ENCODE measurements at regions not wholly inside any gene's neighbourhood (a gene's known extent, or its start where the extent isn't known, plus 50 kb on each side); places are given as distances from the start of the nearest gene placed in this dataset.

GRCh38 chr4:126647756-126648397 is 984.9 kb upstream of the INTU start:
- DNase-seq, result no peak

GRCh38 chr4:126658411-126658810 is 974.3 kb upstream of the INTU start:
- ATAC-seq (ENCODE audit: insufficient read depth, low read depth), result no peak
- Histone ChIP-seq H3K4me3 (ENCODE audit: low read depth in 1 of 2, low read length in 2 of 2) (no peak overlapping the region), H3K36me3 (ENCODE audit: insufficient read depth, low read length) (no peaks in the 10 kb centered on the region), H3K79me2 (ENCODE audit: insufficient read depth, low read length) (no peaks in the 10 kb centered on the region), H4K20me1 (ENCODE audit: insufficient read depth, low read length) (no peaks in the 10 kb centered on the region), H3K27ac (ENCODE audit: low read length) (no peak overlapping the region), H3K27me3 (ENCODE audit: insufficient read depth, low read length, poor library complexity) (no peaks in the 10 kb centered on the region), H2AFZ (ENCODE audit: low read depth, low read length) (no peak overlapping the region), H3K4me2 (ENCODE audit: insufficient read depth, low read length) (no peak overlapping the region), H3K4me1 (ENCODE audit: insufficient read depth, low read length) (no peaks in the 10 kb centered on the region), H3K9ac (ENCODE audit: low read depth, low read length) (no peak overlapping the region), H3K9me3 (ENCODE audit: insufficient read depth, low read length, severe bottlenecking) (no peaks in the 10 kb centered on the region)
- TF ChIP-seq CTCF (IDR thresholded peaks at IDR 0.05; ENCODE audit: borderline replicate concordance, extremely low read depth, low read length, poor library complexity, severe bottlenecking), result no peak
- no peak for TF ChIP-seq EZH2 (IDR thresholded peaks at IDR 0.05; ENCODE audit: borderline replicate concordance, low read depth, low read length, severe bottlenecking)
- DNase-seq, result no peak

More at GRCh38 chr4:126647756-126648397, 984.9 kb upstream of the INTU start:
- no peak overlapping the region for H3K27ac ChIP-seq (ENCODE audit: low read length)
- H2AFZ ChIP-seq (ENCODE audit: low read depth, low read length), result no peak overlapping the region
- H3K27me3 ChIP-seq (ENCODE audit: insufficient read depth, low read length, poor library complexity), result no peaks in the 10 kb centered on the region
- H3K9me3 ChIP-seq (ENCODE audit: insufficient read depth, low read length, severe bottlenecking), result no peaks in the 10 kb centered on the region
- no peaks in the 10 kb centered on the region for H3K79me2 ChIP-seq (ENCODE audit: insufficient read depth, low read length)
- H3K36me3 ChIP-seq (ENCODE audit: insufficient read depth, low read length), result no peaks in the 10 kb centered on the region
- no peaks in the 10 kb centered on the region for H4K20me1 ChIP-seq (ENCODE audit: insufficient read depth, low read length)
- H3K4me1 ChIP-seq (ENCODE audit: insufficient read depth, low read length), result no peaks in the 10 kb centered on the region
- TF ChIP-seq CTCF (IDR thresholded peaks at IDR 0.05; ENCODE audit: borderline replicate concordance, extremely low read depth, low read length, poor library complexity, severe bottlenecking) (no peak), EZH2 (IDR thresholded peaks at IDR 0.05; ENCODE audit: borderline replicate concordance, low read depth, low read length, severe bottlenecking) (no peak)
- no peak for ATAC-seq (ENCODE audit: insufficient read depth, low read depth)
- no peak overlapping the region for H3K9ac ChIP-seq (ENCODE audit: low read depth, low read length)
- H3K4me2 ChIP-seq (ENCODE audit: insufficient read depth, low read length), result no peak overlapping the region
- H3K4me3 ChIP-seq (ENCODE audit: low read depth in 1 of 2, low read length in 2 of 2), result no peak overlapping the region

GRCh38 chr4:126661194-126661593 is 971.6 kb upstream of the INTU start:
- Histone ChIP-seq H3K27ac (ENCODE audit: low read length) (no peak overlapping the region), H3K4me2 (ENCODE audit: insufficient read depth, low read length) (no peak overlapping the region), H3K9ac (ENCODE audit: low read depth, low read length) (no peak overlapping the region), H3K9me3 (ENCODE audit: insufficient read depth, low read length, severe bottlenecking) (no peaks in the 10 kb centered on the region), H3K79me2 (ENCODE audit: insufficient read depth, low read length) (no peaks in the 10 kb centered on the region), H3K36me3 (ENCODE audit: insufficient read depth, low read length) (no peaks in the 10 kb centered on the region), H3K27me3 (ENCODE audit: insufficient read depth, low read length, poor library complexity) (no peaks in the 10 kb centered on the region), H4K20me1 (ENCODE audit: insufficient read depth, low read length) (no peaks in the 10 kb centered on the region), H3K4me1 (ENCODE audit: insufficient read depth, low read length) (no peaks in the 10 kb centered on the region), H2AFZ (ENCODE audit: low read depth, low read length) (no peak overlapping the region), H3K4me3 (ENCODE audit: low read depth in 1 of 2, low read length in 2 of 2) (no peak overlapping the region)
- TF ChIP-seq EZH2 (IDR thresholded peaks at IDR 0.05; ENCODE audit: borderline replicate concordance, low read depth, low read length, severe bottlenecking) (no peak), CTCF (IDR thresholded peaks at IDR 0.05; ENCODE audit: borderline replicate concordance, extremely low read depth, low read length, poor library complexity, severe bottlenecking) (no peak)
- no peak for ATAC-seq (ENCODE audit: insufficient read depth, low read depth)
- no peak for DNase-seq
